22Rv1 (cell line): ENCODE measurements at regions not wholly inside any gene's neighbourhood (a gene's known extent, or its start where the extent isn't known, plus 50 kb on each side); places are given as distances from the start of the nearest gene placed in this dataset.

ENCODE experiments used
- ZFX ChIP-seq: fragments of 450-650 bp; IDR thresholded peaks from 2 replicates; pipeline ENCODE4 v1.6.1; 2017; ENCODE audit warnings: antibody characterized with exemption, borderline replicate concordance
- TF ChIP-seq, protein P1 (sequence below): fragments of 450-650 bp; IDR thresholded peaks from 2 replicates; pipeline ENCODE4 v1.5.1; 2017; ENCODE audit warnings: mild to moderate bottlenecking

DNA sequence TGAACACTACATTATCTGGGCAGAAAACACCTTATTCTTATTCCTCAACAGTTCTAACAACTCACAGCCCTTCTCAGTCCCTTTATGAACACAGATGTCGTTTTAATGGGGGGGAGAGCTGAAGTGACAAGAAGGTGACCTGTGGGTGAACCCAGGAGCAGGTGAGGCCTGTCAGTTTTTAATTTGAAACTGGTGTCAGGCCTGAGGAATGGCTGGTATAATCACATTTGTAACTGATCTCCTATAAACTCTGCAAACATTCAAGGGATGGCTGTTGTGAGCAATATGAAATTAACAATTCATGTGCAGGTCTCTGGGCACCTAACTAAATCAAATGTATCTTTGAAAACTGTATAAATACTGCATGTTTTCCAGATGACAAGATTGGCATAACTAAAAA, 362.1 kb upstream of the NR5A2 start:
- TF ChIP-seq ZFX, result no peak
- TF ChIP-seq, protein P1, sequence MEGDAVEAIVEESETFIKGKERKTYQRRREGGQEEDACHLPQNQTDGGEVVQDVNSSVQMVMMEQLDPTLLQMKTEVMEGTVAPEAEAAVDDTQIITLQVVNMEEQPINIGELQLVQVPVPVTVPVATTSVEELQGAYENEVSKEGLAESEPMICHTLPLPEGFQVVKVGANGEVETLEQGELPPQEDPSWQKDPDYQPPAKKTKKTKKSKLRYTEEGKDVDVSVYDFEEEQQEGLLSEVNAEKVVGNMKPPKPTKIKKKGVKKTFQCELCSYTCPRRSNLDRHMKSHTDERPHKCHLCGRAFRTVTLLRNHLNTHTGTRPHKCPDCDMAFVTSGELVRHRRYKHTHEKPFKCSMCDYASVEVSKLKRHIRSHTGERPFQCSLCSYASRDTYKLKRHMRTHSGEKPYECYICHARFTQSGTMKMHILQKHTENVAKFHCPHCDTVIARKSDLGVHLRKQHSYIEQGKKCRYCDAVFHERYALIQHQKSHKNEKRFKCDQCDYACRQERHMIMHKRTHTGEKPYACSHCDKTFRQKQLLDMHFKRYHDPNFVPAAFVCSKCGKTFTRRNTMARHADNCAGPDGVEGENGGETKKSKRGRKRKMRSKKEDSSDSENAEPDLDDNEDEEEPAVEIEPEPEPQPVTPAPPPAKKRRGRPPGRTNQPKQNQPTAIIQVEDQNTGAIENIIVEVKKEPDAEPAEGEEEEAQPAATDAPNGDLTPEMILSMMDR, result no peak
